ENCODE measurements at regions not wholly inside any gene's neighbourhood (a gene's known extent, or its start where the extent isn't known, plus 50 kb on each side); places are given as distances from the start of the nearest gene placed in this dataset.

DNA sequence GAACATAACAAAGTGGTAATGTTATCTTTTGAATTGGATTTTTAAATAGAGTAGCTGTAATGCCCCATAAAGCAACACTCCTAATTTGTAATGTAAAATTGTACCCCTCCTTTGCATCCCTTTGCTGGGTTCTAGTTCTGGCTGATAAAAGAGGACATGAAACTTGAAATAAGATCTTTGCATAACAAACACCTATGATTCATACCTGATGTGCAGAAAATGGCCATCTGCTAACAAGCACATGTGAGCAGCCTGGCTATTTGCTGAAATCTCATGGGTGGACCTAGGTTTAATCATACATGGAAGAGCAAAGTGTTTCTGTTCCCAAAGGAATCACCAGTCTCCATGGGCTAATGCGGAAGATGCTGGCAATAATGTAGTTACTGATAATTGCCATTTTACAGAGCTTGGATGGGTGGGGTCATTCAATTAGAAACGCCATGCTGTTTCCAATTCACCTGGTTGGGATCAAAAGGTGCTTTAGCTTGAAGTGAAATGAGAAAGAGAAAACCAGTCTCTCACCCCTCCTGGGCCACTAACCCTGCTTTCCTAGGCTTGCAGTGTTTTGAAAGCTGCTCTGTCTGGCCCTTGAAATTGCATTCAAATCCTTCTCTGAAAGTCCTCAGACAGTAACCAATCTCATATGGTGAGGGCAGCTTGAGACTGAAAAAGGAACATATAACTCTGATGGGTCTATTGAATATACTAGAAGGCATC is 585.1 kb downstream of the TLE4 start:
- FAIRE-seq (no peak), DNase-seq (ENCODE audit: low read depth, low spot score) (no peak)

DNA sequence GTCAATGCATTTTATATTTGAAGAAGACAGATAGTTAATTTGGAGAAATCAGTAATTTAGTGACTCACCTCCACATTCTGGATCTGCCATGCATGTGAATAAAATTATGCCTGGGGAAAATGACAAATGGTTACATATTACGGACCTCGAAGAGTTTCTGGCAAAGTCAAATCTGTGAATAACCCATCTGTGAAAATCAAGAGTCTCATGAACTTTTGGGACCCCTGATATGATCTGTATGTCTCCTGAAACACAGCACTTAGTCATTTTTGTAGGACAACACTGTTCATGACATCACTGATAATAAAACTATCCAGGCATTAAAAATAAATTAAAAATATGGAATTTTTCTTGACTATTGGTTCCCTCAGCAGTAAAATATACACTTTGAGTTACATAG is 584.5 kb downstream of the TLE4 start:
- DNase-seq (ENCODE audit: low read depth, low spot score) (no peak), FAIRE-seq (no peak)
- Histone ChIP-seq H2AFZ (ENCODE audit: control insufficient read depth, low read length) (no peak overlapping the region), H3K36me3 (ENCODE audit: control insufficient read depth in 2 of 2, extremely low read depth in 1 of 2, insufficient read depth in 2 of 2, low read length in 2 of 2) (no peaks in the 10 kb centered on the region), H3K9ac (ENCODE audit: control insufficient read depth, extremely low read depth, insufficient read depth, low read length) (no peak overlapping the region), H4K20me1 (ENCODE audit: control insufficient read depth, extremely low read depth, insufficient read depth, low read length) (no peaks in the 10 kb centered on the region), H3K9me3 (ENCODE audit: control insufficient read depth, low read depth, low read length) (no peaks in the 10 kb centered on the region), H3K79me2 (ENCODE audit: control insufficient read depth, insufficient read depth, low read length) (no peaks in the 10 kb centered on the region), H3K27me3 (ENCODE audit: control insufficient read depth, extremely low read depth, insufficient read depth, low read length) (no peaks in the 10 kb centered on the region), H3K27ac (ENCODE audit: control insufficient read depth, insufficient read depth, low read length) (no peak overlapping the region), H3K4me3 (ENCODE audit: control insufficient read depth in 2 of 3, extremely low read depth in 1 of 3, insufficient read depth in 2 of 3, low read depth in 1 of 3, low read length in 3 of 3) (no peak overlapping the region), H3K9me1 (ENCODE audit: control insufficient read depth, extremely low read depth, insufficient read depth, low read length) (no peaks in the 10 kb centered on the region), H3K4me2 (ENCODE audit: control insufficient read depth, extremely low read depth, insufficient read depth, low read depth, low read length) (no peak overlapping the region), H3K4me1 (ENCODE audit: control insufficient read depth, extremely low read depth, insufficient read depth, low read length) (no peaks in the 10 kb centered on the region)
- dilution Hi-C loops (cut with MboI; ENCODE audit: extremely low pct_ligation_motif_present, low sequenced_read_pairs) = no loop called here
- TF ChIP-seq EZH2 (IDR thresholded peaks at IDR 0.05; ENCODE audit: low read length) = no peak
- TF ChIP-seq, protein P1, sequence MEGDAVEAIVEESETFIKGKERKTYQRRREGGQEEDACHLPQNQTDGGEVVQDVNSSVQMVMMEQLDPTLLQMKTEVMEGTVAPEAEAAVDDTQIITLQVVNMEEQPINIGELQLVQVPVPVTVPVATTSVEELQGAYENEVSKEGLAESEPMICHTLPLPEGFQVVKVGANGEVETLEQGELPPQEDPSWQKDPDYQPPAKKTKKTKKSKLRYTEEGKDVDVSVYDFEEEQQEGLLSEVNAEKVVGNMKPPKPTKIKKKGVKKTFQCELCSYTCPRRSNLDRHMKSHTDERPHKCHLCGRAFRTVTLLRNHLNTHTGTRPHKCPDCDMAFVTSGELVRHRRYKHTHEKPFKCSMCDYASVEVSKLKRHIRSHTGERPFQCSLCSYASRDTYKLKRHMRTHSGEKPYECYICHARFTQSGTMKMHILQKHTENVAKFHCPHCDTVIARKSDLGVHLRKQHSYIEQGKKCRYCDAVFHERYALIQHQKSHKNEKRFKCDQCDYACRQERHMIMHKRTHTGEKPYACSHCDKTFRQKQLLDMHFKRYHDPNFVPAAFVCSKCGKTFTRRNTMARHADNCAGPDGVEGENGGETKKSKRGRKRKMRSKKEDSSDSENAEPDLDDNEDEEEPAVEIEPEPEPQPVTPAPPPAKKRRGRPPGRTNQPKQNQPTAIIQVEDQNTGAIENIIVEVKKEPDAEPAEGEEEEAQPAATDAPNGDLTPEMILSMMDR (optimal IDR thresholded peaks at IDR 0.05 in 1 of 3, IDR thresholded peaks at IDR 0.05 in 1 of 3, conservative IDR thresholded peaks at IDR 0.05 in 1 of 3; ENCODE audit: extremely low read depth in 1 of 3, insufficient read depth in 2 of 3, low read length in 3 of 3) = no peak

More for the DNA sequence above, 585.1 kb downstream of the TLE4 start:
- H3K9me1 ChIP-seq (ENCODE audit: control insufficient read depth, extremely low read depth, insufficient read depth, low read length) = no peaks in the 10 kb centered on the region
- H3K9ac ChIP-seq (ENCODE audit: control insufficient read depth, extremely low read depth, insufficient read depth, low read length) = no peak overlapping the region
- no peak overlapping the region for H2AFZ ChIP-seq (ENCODE audit: control insufficient read depth, low read length)
- no peaks in the 10 kb centered on the region for H3K36me3 ChIP-seq (ENCODE audit: control insufficient read depth in 2 of 2, extremely low read depth in 1 of 2, insufficient read depth in 2 of 2, low read length in 2 of 2)
- H3K79me2 ChIP-seq (ENCODE audit: control insufficient read depth, insufficient read depth, low read length) = no peaks in the 10 kb centered on the region
- no peaks in the 10 kb centered on the region for H3K27me3 ChIP-seq (ENCODE audit: control insufficient read depth, extremely low read depth, insufficient read depth, low read length)
- no peaks in the 10 kb centered on the region for H3K4me1 ChIP-seq (ENCODE audit: control insufficient read depth, extremely low read depth, insufficient read depth, low read length)
- H3K4me3 ChIP-seq (ENCODE audit: control insufficient read depth in 2 of 3, extremely low read depth in 1 of 3, insufficient read depth in 2 of 3, low read depth in 1 of 3, low read length in 3 of 3) = no peak overlapping the region
- TF ChIP-seq, protein P1 (optimal IDR thresholded peaks at IDR 0.05 in 1 of 3, IDR thresholded peaks at IDR 0.05 in 1 of 3, conservative IDR thresholded peaks at IDR 0.05 in 1 of 3; ENCODE audit: extremely low read depth in 1 of 3, insufficient read depth in 2 of 3, low read length in 3 of 3) = no peak
- no peak for TF ChIP-seq EZH2 (IDR thresholded peaks at IDR 0.05; ENCODE audit: low read length)
- no peaks in the 10 kb centered on the region for H3K9me3 ChIP-seq (ENCODE audit: control insufficient read depth, low read depth, low read length)
- dilution Hi-C loops (cut with MboI; ENCODE audit: extremely low pct_ligation_motif_present, low sequenced_read_pairs) = no loop called here
- H3K27ac ChIP-seq (ENCODE audit: control insufficient read depth, insufficient read depth, low read length) = no peak overlapping the region
- no peaks in the 10 kb centered on the region for H4K20me1 ChIP-seq (ENCODE audit: control insufficient read depth, extremely low read depth, insufficient read depth, low read length)
- no peak overlapping the region for H3K4me2 ChIP-seq (ENCODE audit: control insufficient read depth, extremely low read depth, insufficient read depth, low read depth, low read length)
